Fibroblast of lung (primary cell): ENCODE measurements at regions not wholly inside any gene's neighbourhood (a gene's known extent, or its start where the extent isn't known, plus 50 kb on each side); places are given as distances from the start of the nearest gene placed in this dataset.

Experiments used
- EZH2 ChIP-seq: IDR thresholded peaks from 2 replicates; pipeline ENCODE4 v1.5.1; 2012; ENCODE audit warnings: low read length, control low read depth, mild to moderate bottlenecking; ENCODE audit errors: missing control alignments
- TF ChIP-seq, protein P1 (sequence below), 2 donors: IDR thresholded peaks in 1 of 2; conservative IDR thresholded peaks in 1 of 2; 1 replicate in 1 of 2; 2 replicates in 1 of 2; pipeline ENCODE4 v1.5.1; 2011 to 2012; ENCODE audit warnings: low read length in 2 of 2, control low read depth in 1 of 2, inconsistent platforms in 1 of 2, low read depth in 1 of 2, mild to moderate bottlenecking in 1 of 2

DNA sequence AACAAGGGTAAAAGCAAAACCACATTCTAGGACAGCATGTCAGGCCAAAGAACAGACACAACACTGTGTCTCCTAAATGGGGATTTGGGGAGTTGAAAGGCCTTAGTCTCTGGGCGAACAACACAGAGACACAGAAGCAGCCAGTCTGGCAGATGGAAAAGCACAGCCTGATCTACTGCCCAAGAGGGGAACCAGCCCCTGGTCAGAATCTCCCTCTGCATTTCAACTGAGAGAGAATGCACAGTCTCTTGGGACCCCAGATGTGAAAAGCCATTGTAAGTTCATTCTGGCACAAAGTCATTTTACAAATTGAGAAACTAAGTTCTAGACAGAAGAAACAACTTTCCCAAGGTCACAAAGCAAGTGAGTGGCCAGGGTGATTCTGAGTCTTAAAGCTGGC, 331.7 kb downstream of the TNS1 start:
- TF ChIP-seq, protein P1, sequence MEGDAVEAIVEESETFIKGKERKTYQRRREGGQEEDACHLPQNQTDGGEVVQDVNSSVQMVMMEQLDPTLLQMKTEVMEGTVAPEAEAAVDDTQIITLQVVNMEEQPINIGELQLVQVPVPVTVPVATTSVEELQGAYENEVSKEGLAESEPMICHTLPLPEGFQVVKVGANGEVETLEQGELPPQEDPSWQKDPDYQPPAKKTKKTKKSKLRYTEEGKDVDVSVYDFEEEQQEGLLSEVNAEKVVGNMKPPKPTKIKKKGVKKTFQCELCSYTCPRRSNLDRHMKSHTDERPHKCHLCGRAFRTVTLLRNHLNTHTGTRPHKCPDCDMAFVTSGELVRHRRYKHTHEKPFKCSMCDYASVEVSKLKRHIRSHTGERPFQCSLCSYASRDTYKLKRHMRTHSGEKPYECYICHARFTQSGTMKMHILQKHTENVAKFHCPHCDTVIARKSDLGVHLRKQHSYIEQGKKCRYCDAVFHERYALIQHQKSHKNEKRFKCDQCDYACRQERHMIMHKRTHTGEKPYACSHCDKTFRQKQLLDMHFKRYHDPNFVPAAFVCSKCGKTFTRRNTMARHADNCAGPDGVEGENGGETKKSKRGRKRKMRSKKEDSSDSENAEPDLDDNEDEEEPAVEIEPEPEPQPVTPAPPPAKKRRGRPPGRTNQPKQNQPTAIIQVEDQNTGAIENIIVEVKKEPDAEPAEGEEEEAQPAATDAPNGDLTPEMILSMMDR (conservative IDR thresholded peaks at IDR 0.05 in 1 of 2, IDR thresholded peaks at IDR 0.05 in 1 of 2; ENCODE audit: low read depth in 1 of 2, low read length in 2 of 2), result no peak
- TF ChIP-seq EZH2, result no peak
